ENCODE measurements at regions not wholly inside any gene's neighbourhood (a gene's known extent, or its start where the extent isn't known, plus 50 kb on each side); places are given as distances from the start of the nearest gene placed in this dataset.

DNA sequence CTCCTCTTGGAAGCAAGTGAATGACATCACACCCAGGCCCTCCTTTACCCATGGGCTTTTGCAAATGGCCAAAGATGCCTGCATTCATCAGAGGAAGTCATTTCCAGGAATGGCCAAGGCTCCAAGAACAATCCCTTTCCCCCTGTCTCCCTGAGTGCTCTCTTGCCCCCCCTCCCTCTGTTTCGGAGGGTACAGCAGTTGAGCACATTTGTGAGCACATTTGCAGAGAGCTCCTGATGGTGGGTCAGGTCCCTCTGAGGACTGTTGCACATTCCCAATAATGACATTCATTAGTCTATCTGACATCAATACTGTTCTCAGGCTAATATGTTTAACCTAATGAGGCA, 113.4 kb downstream of the MATN1 start:
- DNase-seq (ENCODE audit: low read depth, low spot score), result no peak

DNA sequence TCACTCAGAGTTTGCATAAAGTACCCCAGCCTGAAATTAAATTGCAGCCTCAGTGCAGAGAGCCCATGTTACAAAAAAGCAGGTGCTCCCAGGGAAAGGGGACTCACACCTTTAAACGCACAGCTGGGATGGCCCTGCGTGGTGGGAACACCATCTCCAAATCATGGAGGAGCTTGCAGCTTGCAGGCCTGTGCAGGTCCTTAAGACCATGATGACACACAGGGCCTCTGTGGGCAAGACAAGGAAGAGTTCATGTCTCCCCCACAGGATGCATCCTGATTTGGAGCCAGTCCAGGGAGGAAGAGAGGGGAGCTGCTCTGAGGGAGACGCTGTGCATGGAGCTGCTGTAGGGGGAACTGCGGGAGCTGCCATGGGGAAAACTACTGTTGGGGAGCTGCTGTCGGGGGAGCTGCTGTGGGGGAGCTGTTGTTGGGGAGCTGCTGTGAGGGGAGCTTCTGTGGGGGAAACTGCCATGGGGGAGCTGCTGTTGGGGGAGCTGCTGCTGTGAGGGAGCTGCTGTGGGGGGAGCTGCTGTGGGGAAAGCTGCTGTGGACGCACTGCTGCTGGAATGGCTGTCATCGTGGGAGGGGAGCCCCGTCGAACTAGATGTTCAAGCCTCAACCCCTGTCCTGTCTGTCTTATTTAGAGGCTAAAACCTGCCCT, 113.9 kb downstream of the MATN1 start:
- DNase-seq (ENCODE audit: low read depth, low spot score), result no peak

DNA sequence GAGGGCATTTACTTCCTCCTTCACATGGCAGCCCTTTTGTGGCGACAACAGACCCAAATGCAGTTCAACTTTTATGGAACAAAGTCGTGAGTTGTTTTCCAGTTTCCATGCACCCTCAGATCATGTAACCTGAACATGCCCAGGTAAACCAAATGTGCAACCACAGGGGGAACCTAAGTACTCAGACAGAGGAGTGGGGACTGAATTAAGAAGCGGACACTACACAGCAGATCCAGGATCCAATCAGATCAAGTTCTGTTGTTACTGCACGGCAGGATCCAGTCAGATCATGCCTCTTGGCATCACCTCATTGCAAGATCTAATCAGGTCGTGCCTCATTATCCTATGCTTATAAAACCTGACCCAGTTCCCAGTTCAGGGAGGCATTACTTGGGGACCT, 115.7 kb downstream of the MATN1 start:
- DNase-seq (ENCODE audit: low read depth, low spot score), result no peak

DNA sequence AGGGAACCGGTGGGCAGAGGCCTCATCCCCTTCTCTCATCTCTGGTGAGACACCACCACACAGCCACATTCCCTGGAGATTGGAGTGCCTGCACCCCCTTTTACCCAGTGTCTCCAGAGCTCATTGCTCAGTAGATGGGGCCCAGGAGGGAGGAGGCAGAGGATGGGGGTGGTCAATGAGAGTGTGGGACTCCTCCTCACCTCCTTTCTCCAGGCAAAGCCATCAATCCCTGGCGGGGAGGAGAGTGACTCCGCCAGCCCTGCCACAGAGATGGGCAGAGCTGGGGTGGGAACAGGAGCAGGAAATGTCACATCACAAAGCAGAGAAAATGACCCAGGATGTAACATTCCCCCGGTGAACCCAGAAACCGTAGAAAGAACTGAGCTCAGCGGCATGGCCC, 117.2 kb downstream of the MATN1 start:
- DNase-seq (ENCODE audit: low read depth, low spot score), result no peak

DNA sequence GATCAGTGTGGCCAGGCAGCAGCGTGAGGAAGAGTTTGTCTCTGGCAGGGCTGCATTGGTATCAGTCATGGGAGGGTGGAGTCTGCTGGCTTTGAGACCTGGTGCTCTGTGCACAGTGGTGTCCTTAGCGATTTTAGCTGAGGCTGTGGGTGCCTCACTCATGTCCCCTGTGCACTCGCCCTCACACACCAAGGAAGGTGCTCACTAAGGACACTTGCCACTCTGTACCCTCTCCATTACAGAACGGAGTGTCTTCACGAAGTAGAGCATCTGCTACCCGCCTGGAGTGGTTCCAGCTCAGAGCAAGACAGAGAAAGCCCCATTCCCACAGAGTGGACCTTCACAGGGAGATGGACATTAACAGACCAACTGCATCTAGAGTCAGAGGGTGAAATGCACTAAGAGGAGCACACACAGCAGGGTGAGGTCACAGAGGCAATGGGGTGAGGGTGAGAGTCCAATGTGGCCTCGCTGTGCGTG, 117.9 kb downstream of the MATN1 start:
- DNase-seq (ENCODE audit: low read depth, low spot score), result no peak

- DNase-seq (ENCODE audit: low read depth, low spot score), result no peak
Observed at GRCh38 chr1:30604801-30605440, 118.5 kb downstream of the MATN1 start.

GRCh38 chr1:30603081-30603858, 120.1 kb downstream of the MATN1 start:
- DNase-seq (ENCODE audit: low read depth, low spot score), result no peak

GRCh38 chr1:30601316-30602085, 121.9 kb downstream of the MATN1 start:
- no peak for DNase-seq (ENCODE audit: low read depth, low spot score)

DNA sequence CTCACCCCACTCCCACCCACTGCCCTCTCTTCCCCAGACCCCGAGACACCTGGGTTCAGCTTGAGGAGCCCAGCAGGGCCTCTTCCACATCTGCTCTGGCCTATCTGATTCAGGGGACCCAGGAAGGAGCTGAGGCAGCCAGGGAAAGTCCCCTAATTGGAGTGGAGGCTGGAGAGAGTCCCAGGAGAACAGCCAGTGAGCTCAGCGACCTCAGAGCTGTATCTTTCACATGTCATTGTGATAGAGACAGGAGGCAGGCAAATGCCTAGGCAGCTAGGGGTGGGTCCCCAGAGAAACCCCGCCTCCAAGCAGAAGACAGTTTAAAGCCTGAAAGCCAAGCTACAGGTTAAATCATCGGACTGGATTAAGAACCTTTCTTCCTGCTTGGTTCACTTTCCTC, 122.7 kb downstream of the MATN1 start:
- DNase-seq (ENCODE audit: low read depth, low spot score), result no peak

DNA sequence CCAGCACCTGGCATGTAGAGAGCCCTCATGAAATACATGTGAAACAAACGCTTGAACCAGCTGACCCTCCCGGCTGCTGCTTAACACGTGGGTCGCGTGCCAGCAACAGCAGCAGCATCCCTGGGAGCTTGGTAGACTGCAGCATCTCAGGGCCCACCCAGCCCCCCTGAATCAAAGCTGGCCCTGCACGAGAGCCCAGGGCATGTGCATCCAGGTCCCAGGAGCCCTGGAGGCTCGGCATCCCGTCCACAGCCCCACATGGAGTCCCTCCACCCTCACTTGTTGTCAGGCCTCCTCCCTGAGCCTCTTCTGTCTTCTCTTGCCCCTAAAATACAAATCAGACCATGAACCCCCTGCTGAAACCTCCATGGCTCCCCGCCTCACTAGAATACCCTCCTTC, 123.1 kb downstream of the MATN1 start:
- DNase-seq (ENCODE audit: low read depth, low spot score), result no peak

DNA sequence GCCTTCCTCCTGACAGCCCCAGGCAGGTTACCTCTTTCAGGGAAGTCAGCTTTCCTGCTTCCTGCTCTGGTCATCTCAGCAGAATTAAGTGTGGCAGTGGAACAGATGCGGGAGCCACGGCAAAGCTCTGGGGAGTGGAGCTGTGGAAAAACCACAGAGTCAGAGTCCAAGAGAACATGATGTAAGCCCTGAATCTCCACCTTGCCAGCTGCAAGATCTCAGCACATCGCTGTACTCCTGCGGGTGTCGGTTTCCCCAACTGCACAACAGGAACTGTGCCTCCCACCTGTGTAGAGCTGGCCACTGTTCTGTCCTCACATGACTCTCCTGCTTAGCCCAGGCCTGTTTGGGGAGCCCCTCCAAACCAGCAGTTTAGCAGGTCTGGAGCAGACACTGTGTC, 123.7 kb downstream of the MATN1 start:
- DNase-seq (ENCODE audit: low read depth, low spot score), result no peak

GRCh38 chr1:30598571-30599114, 124.7 kb downstream of the MATN1 start:
- no peak for DNase-seq (ENCODE audit: low read depth, low spot score)

DNA sequence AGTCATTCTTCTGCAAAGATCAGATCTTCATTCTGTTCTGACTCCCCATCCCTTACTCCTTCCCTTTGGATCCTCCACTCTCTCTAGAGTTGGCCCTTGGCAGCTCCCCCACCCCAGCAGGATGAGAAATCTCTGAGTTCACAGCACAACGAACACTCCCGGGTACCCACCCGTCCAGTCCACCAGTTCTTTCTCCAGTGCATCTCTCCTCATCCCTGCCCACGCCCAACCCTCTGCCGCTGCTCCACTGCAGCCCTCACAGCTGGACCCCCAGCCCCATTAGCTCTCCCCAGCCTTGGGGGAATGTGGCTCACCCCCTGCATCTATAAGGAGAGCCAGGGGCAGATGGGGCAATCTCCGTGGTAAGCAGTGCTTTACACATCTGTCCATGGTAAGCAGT, 125.7 kb downstream of the MATN1 start:
- DNase-seq (ENCODE audit: low read depth, low spot score), result no peak

- DNase-seq (ENCODE audit: low read depth, low spot score), result no peak
Observed at GRCh38 chr1:30596891-30597290, 126.5 kb downstream of the MATN1 start.

- no peak for DNase-seq (ENCODE audit: low read depth, low spot score)
Observed at GRCh38 chr1:30596470-30596869, 126.9 kb downstream of the MATN1 start.

DNA sequence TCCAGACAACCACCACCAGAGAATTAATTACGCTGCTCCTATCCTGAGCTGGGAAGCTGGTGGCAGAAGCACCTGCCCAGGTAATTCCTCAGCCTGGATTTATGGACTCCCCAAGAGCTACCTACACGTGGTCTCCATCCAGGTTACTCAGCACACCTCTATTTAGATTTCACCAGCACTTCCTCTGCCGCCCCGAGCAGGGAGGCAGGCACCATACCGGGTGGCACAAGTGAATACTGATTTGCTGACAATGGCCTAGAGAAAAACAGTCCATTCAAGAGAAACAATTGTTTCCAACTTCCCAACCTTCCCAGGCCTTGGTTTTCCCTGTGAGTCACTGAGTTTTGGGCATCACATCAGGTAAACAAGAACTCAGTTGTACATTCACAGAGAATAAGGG, 134.3 kb downstream of the MATN1 start:
- DNase-seq (ENCODE audit: low read depth, low spot score), result no peak

- no peak for DNase-seq (ENCODE audit: low read depth, low spot score)
Observed at GRCh38 chr1:30588311-30589073, 134.9 kb downstream of the MATN1 start.

DNA sequence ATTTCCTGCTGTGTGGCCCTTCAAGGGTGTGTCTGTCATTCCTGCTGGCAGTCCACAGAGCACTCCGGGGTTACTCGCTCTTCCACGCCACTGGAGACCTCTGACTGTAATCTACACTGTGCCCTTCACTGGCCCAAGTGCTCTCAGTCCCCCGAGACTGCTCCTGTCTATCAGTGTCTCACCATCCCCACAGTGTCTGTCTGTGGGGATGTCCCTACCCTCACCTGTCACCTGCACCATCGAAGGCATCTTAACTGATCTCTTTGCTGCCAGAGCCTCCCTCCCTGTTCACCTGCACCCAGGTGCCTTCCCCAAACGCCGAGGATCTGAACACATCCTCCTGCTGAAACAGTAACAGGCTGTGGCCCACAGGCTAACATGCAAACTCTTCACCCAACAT, 136.7 kb downstream of the MATN1 start:
- DNase-seq (ENCODE audit: low read depth, low spot score), result no peak

DNA sequence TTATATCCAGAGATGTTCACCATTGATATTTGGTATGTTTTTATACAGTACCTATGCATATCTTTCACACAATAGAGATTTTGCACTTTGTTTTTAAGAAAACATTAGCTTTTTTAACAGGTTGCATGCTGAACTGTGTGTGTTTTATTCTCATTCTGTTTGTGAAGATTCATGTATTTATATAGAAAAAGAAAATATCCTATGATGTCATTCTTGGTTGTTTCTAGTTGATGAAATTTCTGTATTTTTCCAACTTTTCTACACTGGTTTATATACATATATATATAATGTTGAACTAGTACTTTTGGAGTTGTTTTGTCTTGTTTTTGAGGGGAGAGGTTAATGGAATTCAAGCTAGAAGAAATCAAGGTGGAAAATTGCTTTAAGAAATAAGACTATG, 143.8 kb downstream of the MATN1 start:
- DNase-seq (ENCODE audit: low read depth, low spot score), result no peak

DNA sequence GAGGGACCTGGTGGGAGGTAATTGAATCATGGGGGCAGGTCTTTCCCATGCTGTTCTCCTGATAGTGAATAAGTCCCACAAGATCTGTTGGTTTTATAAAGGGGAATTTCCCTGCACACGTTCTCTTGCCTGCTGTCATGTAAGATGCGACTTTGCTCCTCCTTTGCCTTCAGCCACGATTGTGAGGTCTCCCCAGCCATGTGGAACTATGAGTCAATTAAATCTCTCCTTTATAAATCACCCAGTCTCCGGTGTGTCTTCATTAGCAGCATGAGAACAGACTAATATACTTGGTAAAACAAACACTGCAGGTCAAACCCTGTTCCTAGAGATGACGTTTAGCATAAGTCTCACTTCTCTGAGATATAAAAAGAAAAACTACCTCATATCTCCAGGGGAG, 148.3 kb downstream of the MATN1 start:
- DNase-seq (ENCODE audit: low read depth, low spot score), result no peak

DNA sequence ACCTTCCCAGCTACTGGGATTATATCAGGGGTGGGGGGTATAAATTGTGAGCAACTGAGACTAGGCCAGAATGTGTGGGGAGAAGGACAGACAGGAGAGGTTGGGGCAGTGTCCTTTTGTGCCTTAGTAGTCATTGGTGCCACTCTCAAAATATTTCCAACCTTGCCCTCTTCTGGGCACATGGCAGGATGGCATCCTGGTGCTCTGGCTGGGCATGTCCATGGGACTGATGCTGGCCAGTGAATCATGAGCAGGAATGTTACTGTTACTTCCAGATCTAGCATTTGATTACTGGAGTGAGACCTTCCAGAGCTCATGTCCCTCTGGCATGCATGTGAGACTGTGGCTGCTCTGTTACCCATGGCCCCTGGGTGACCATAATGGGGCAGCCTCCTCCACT, 151.2 kb downstream of the MATN1 start:
- no peak for DNase-seq (ENCODE audit: low read depth, low spot score)

All from astrocyte of the hippocampus (primary cell).